A673 (cell line): ENCODE measurements at regions not wholly inside any gene's neighbourhood (a gene's known extent, or its start where the extent isn't known, plus 50 kb on each side); places are given as distances from the start of the nearest gene placed in this dataset.

Source experiments
- CTCF ChIP-seq: fragments of 300-800, 200-600 bp; sonication (generic); conservative IDR thresholded peaks from 2 replicates; pipeline ENCODE4 v1.5.1; 2017; ENCODE audit warnings: low read depth, mild to moderate bottlenecking, antibody characterized with exemption, low read length, moderate library complexity, mixed read lengths
- EZH2 ChIP-seq: fragments of 200-600 bp; sonication (generic); IDR thresholded peaks from 2 replicates; pipeline ENCODE4 v1.6.1; 2017; ENCODE audit warnings: borderline replicate concordance, low read depth, mild to moderate bottlenecking, mixed read lengths, antibody characterized with exemption, low read length; ENCODE audit not compliant: poor library complexity, severe bottlenecking

GRCh38 chr7:3138997-3139396 is 95.3 kb upstream of the CARD11 start:
- TF ChIP-seq EZH2 (no peak), CTCF (no peak)
